Femur (tissue), 1 donor: ENCODE measurements at regions not wholly inside any gene's neighbourhood (a gene's known extent, or its start where the extent isn't known, plus 50 kb on each side); places are given as distances from the start of the nearest gene placed in this dataset.

Source experiments
- DNase-seq: peaks from one replicate; pipeline ENCODE4 v3.0.0-alpha.2; 2017

GRCh38 chr6:21382821-21383449 lies 210.6 kb upstream of the SOX4 start:
- DNase-seq, result no peak

GRCh38 chr6:21383450-21384085 lies 210.0 kb upstream of the SOX4 start:
- DNase-seq, result no peak

- DNase-seq, result no peak
Measured at GRCh38 chr6:21384216-21384615, 209.3 kb upstream of the SOX4 start.

- no peak for DNase-seq
Measured at GRCh38 chr6:21386744-21387143, 206.8 kb upstream of the SOX4 start.

- DNase-seq, result no peak
Measured at GRCh38 chr6:21390532-21391213, 202.9 kb upstream of the SOX4 start.

GRCh38 chr6:21392177-21392576 lies 201.4 kb upstream of the SOX4 start:
- DNase-seq, result no peak

- DNase-seq, result no peak
Measured at GRCh38 chr6:21393441-21394165, 199.9 kb upstream of the SOX4 start.

GRCh38 chr6:21395121-21395520 lies 198.4 kb upstream of the SOX4 start:
- DNase-seq, result no peak

- DNase-seq, result no peak
Measured at GRCh38 chr6:21396313-21396712, 197.2 kb upstream of the SOX4 start.

- no peak for DNase-seq
Measured at GRCh38 chr6:21398741-21399325, 194.7 kb upstream of the SOX4 start.

GRCh38 chr6:21402368-21402767 lies 191.2 kb upstream of the SOX4 start:
- no peak for DNase-seq

- DNase-seq, result no peak
Measured at GRCh38 chr6:21404577-21404976, 189.0 kb upstream of the SOX4 start.

- DNase-seq, result no peak
Measured at GRCh38 chr6:21406316-21406715, 187.2 kb upstream of the SOX4 start.

- no peak for DNase-seq
Measured at GRCh38 chr6:21409231-21409630, 184.3 kb upstream of the SOX4 start.

GRCh38 chr6:21413428-21413827 lies 180.1 kb upstream of the SOX4 start:
- no peak for DNase-seq

- no peak for DNase-seq
Measured at GRCh38 chr6:21414065-21414464, 179.5 kb upstream of the SOX4 start.

- DNase-seq, result no peak
Measured at GRCh38 chr6:21420146-21420878, 173.2 kb upstream of the SOX4 start.

- no peak for DNase-seq
Measured at GRCh38 chr6:21420926-21421325, 172.6 kb upstream of the SOX4 start.

- no peak for DNase-seq
Measured at GRCh38 chr6:21423106-21423854, 170.3 kb upstream of the SOX4 start.

GRCh38 chr6:21426841-21427490 lies 166.6 kb upstream of the SOX4 start:
- no peak for DNase-seq

GRCh38 chr6:21429291-21429690 lies 164.3 kb upstream of the SOX4 start:
- no peak for DNase-seq
